Right lobe of liver (tissue), 6 donors: ENCODE measurements at regions not wholly inside any gene's neighbourhood (a gene's known extent, or its start where the extent isn't known, plus 50 kb on each side); places are given as distances from the start of the nearest gene placed in this dataset.

Source experiments
- ATAC-seq, 4 donors: fragments of 200-7000 bp; cut with Tn5 transposase; one replicate each; pipeline ENCODE4 v1.9.1; 2020; ENCODE audit warnings: mild to moderate bottlenecking in 4 of 4, moderate library complexity in 4 of 4
- DNase-seq, 3 donors: peaks; one replicate each; pipeline ENCODE4 v3.0.0-alpha.2; 2020
- H3K27ac ChIP-seq, 3 donors: fragments of 200-600 bp; one replicate each; pipeline ENCODE4 v1.8.0; 2022
- H3K27me3 ChIP-seq, 2 donors: fragments of 200-600 bp; one replicate each; pipeline ENCODE4 v1.8.0; 2022
- H3K36me3 ChIP-seq, 4 donors: fragments of 200-600 bp; sonication (generic) in 1 of 4; one replicate each; pipeline versions ENCODE4 v1.5.1 to v1.8.0; 2017 to 2022; ENCODE audit warnings: control low read depth in 1 of 4
- H3K4me1 ChIP-seq, 4 donors: fragments of 200-600 bp; sonication (generic) in 1 of 4; one replicate each; pipeline versions ENCODE4 v1.5.1 to v1.8.0; 2017 to 2022; ENCODE audit warnings: control low read depth in 1 of 4
- H3K4me3 ChIP-seq, 3 donors: fragments of 200-600 bp; one replicate each; pipeline ENCODE4 v1.8.0; 2022
- H3K9me3 ChIP-seq, 4 donors: fragments of 200-600 bp; sonication (generic) in 1 of 4; one replicate each; pipeline versions ENCODE4 v1.5.1 to v1.8.0; 2017 to 2022; ENCODE audit warnings: control low read depth in 1 of 4
- CTCF ChIP-seq, 4 donors: fragments of 200-600 bp in 3 of 4; fragments of 450-650 bp in 1 of 4; IDR thresholded peaks; one replicate each; pipeline versions ENCODE4 v1.5.1 to v1.8.0; 2016 to 2022; ENCODE audit warnings: antibody characterized with exemption in 4 of 4, mild to moderate bottlenecking in 2 of 4
- POLR2A ChIP-seq: fragments of 450-650 bp; IDR thresholded peaks from one replicate; pipeline ENCODE4 v1.6.1; 2017; ENCODE audit warnings: antibody characterized with exemption, mild to moderate bottlenecking
- WGBS: methylation state at CpG from one replicate; pipeline ENCODE4 v1.1.6; 2018; ENCODE audit warnings: low coverage, low lambda C conversion rate; ENCODE audit not compliant: insufficient coverage; ENCODE audit errors: missing lambda C conversion rate; 5-methylcytosine and 5-hydroxymethylcytosine counted together
- intact Hi-C, 2 donors: fragments of 100-400 bp; cut with DNase I; formaldehyde crosslinking; loops; one replicate each; pipeline versions ENCODE4 v1.11.2 to v1.14.1; 2022
- donor health status: DM: no; HTN: yes; CAD: no.
- donor health status: DM: no; HTN: no; CAD: no.
- donor health status: DM: no; HTN: no; CAD: no.
- donor health status: DM: no; HTN: yes; CAD: no.
- donor health status: DM: no; HTN: yes; CAD: no.

GRCh38 chr2:81007104-81007503, 702.6 kb upstream of the LRRTM1 start:
- Histone ChIP-seq H3K27me3 (no peaks in the 10 kb centered on the region), H3K4me3 (no peak overlapping the region), H3K9me3 (no peaks in the 10 kb centered on the region), H3K36me3 (no peaks in the 10 kb centered on the region), H3K27ac (no peak overlapping the region), H3K4me1 (no peaks in the 10 kb centered on the region)
- WGBS, result 41% methylated on average over 2 of the region's 2 CpGs
- ATAC-seq, result no peak
- TF ChIP-seq POLR2A (no peak), CTCF (IDR thresholded peaks at IDR 0.05) (peak in 1 of 4 donors; percentile 15)
- DNase-seq, result no peak
- intact Hi-C loops, result no loop called here

GRCh38 chr2:81002906-81003305, 698.4 kb upstream of the LRRTM1 start:
- Histone ChIP-seq H3K27me3 (no peaks in the 10 kb centered on the region), H3K36me3 (no peaks in the 10 kb centered on the region), H3K27ac (no peak overlapping the region), H3K4me1 (no peaks in the 10 kb centered on the region), H3K4me3 (no peak overlapping the region), H3K9me3 (no peaks in the 10 kb centered on the region)
- WGBS, result 20% methylated on average over 1 of the region's 2 CpGs
- intact Hi-C loops, result no loop called here
- no peak for TF ChIP-seq CTCF (IDR thresholded peaks at IDR 0.05)
- no peak for TF ChIP-seq POLR2A
- ATAC-seq (no peak), DNase-seq (no peak)

GRCh38 chr2:80987466-80987865, 682.9 kb upstream of the LRRTM1 start:
- Histone ChIP-seq H3K4me1 (no peaks in the 10 kb centered on the region), H3K9me3 (no peaks in the 10 kb centered on the region), H3K36me3 (no peaks in the 10 kb centered on the region), H3K27me3 (no peaks in the 10 kb centered on the region), H3K4me3 (no peak overlapping the region), H3K27ac (no peak overlapping the region)
- 85% methylated on average over 2 of the region's 2 CpGs for WGBS
- DNase-seq (no peak), ATAC-seq (no peak)
- TF ChIP-seq CTCF (IDR thresholded peaks at IDR 0.05) (no peak), POLR2A (no peak)
- intact Hi-C loops, result no loop called here

- Histone ChIP-seq H3K4me1 (no peaks in the 10 kb centered on the region), H3K27me3 (no peaks in the 10 kb centered on the region), H3K36me3 (no peaks in the 10 kb centered on the region), H3K27ac (no peak overlapping the region), H3K4me3 (no peak overlapping the region), H3K9me3 (no peaks in the 10 kb centered on the region)
- TF ChIP-seq POLR2A, result no peak
- TF ChIP-seq CTCF (IDR thresholded peaks at IDR 0.05), result no peak
- intact Hi-C loops, result no loop called here
- DNase-seq, result no peak
- no peak for ATAC-seq
Observed at GRCh38 chr2:80969900-80970299, 665.3 kb upstream of the LRRTM1 start.

- 57% methylated on average over 3 of the region's 3 CpGs for WGBS
- H3K9me3 ChIP-seq, result no peaks in the 10 kb centered on the region
- intact Hi-C loops, result no loop called here
- no peaks in the 10 kb centered on the region for H3K27me3 ChIP-seq
- no peak for TF ChIP-seq CTCF (IDR thresholded peaks at IDR 0.05)
- no peak for TF ChIP-seq POLR2A
- no peaks in the 10 kb centered on the region for H3K4me1 ChIP-seq
- H3K27ac ChIP-seq, result no peak overlapping the region
- H3K4me3 ChIP-seq, result no peak overlapping the region
- no peak for DNase-seq
- no peak for ATAC-seq
- no peaks in the 10 kb centered on the region for H3K36me3 ChIP-seq
Observed at GRCh38 chr2:80968450-80968849, 663.9 kb upstream of the LRRTM1 start.
